ENCODE measurements at regions not wholly inside any gene's neighbourhood (a gene's known extent, or its start where the extent isn't known, plus 50 kb on each side); places are given as distances from the start of the nearest gene placed in this dataset.

- TF ChIP-seq CTCF (conservative IDR thresholded peaks at IDR 0.05; ENCODE audit: low read length) (no peak), EZH2phosphoT487 (IDR thresholded peaks at IDR 0.05; ENCODE audit: borderline replicate concordance, low read depth, low read length) (no peak)
Measured at GRCh38 chr1:88612773-88613172, 71.3 kb upstream of the PKN2 start.

All from OCI-LY7 (cell line).